GM19035 (cell line): ENCODE measurements at regions not wholly inside any gene's neighbourhood (a gene's known extent, or its start where the extent isn't known, plus 50 kb on each side); places are given as distances from the start of the nearest gene placed in this dataset.
"Not testable (repeated sequence)": the region's sequence is repeated elsewhere in the genome, so short reads cannot be mapped to it uniquely, and the experiment has no call there.

ENCODE experiments used
- ATAC-seq: cut with Tn5 transposase; IDR thresholded peaks from one replicate; pipeline ENCODE4 v1.9.1; 2021; ENCODE audit not compliant: unreplicated experiment

DNA sequence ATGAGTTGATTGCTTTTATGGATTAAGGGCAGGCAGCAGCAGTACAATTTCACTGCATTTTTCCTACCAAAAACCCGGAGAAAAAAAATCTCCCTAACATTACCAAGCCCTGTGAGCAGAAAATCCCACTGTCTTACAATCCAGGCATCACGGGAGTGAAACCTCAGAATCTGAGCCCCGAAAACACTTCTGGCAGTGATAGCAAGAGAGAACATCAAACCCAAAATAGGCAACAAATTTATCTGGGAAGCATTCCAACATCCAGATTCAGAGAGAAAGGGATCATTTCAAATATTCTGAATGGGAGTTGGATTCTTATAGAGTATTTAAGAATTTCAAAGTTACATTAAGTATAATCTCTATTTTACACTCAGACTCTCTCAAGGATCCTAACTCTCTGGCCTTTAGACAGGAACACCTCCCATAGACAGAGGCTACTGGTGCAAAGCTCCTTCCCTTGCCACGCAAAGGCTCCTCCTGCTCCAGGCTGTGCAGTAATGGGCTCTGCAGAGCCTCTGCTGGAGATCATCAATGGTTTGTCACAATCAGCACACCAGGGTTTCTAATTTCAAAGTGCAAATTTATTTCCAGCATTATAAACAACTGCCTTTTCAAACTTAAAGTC is 256.9 kb downstream of the PARM1 start:
- no peak for ATAC-seq

DNA sequence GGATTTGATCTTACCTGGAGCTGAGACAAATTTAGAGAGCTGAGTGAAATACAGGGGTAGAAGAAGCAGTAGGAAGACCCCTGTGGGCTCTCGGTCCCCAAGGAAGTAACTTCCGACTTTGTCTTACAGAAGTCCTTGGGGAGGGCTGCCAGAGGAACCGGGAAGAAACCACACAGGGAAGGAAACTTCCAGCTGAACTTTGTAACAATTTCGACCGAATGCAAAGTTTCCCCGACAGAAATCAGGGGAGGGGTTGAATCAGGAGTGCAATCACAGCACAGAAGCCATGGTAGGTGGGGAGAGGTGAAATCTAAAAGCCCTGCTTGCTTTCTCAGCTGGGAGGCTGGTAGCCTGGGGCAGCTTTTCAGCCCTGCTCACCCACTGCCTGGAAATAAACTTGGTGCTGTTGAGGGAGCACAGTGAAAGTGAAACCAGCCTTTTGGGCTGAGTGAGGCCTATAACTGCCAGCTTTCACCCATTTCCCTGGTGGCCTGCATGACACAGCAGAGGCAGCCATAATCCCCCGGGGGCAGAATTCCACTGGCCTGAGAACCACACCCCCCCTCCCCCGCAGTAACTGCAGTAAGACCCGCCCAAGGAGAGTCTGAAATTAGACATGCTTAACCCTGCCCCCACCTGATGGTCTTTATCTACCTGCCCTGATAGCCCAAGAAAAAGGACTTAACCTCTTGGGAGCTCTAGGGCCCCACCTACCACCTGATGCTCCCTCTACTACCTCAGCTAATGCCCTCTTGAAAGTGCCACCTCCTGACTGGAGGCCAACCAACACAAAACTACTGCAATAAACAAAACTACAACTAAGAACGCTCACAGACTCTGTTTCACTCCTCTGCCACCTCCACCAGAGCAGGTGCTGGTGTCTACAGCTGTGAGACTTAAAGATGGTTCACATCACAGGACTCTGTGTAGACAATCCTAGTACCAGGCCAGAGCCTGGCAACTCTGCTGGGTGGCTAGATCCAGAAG is 248.2 kb downstream of the PARM1 start:
- ATAC-seq, result peak; percentile 83

DNA sequence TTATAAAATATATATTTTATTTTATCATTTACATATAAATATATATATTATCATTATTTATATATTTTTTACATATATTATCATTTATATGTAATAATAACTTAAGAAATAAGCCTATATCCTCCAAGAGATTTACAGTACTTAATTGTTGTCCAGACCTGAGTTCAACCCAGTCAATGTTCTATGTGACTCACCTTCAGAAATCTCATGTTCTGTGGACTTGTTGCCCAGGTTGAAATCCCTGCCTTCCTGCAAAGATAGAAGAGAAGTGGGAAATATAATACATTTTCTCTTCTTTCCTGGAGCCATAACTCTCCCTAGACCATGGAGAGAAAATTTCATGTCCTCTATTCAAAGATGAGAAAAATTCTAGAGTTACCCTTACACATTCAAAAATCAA is 247.3 kb downstream of the PARM1 start:
- ATAC-seq, result no peak

DNA sequence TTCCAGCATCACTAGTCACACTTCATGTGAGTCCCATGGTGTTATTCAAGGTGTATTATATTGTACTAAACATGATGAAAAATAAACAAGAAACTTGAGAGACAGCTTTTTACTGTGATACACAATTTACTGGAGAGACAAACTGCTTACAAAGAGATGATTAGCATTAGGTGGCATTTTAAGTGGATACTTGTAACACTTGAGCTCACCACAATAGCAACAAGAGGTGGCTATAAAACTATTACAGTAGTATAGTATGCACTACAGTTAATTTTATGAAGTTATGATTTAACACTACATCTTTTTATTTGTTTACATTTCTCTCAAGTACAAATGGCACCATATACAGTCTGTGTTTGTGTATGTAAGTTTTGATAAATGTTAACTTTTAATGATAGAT is 246.6 kb downstream of the PARM1 start:
- ATAC-seq, result no peak

DNA sequence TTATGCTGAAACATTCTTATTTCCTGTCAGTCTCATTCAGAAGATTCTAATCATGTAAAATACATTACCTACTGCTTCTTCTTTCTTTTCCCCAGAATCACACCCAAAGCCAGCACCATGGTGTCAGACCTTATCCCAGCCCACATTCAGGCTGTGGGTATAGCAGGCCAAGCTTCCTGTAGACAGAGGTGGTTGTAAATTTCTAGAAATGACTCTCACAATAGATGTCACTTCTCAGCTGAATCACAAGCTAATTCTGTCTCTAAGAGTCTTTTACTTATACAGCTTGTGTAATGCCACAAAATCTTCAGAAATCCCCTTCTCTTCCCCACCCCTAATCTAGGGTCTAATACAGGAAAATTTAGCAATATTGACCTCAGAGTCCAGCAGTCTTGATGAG is 239.6 kb downstream of the PARM1 start:
- ATAC-seq, result peak; percentile 84

DNA sequence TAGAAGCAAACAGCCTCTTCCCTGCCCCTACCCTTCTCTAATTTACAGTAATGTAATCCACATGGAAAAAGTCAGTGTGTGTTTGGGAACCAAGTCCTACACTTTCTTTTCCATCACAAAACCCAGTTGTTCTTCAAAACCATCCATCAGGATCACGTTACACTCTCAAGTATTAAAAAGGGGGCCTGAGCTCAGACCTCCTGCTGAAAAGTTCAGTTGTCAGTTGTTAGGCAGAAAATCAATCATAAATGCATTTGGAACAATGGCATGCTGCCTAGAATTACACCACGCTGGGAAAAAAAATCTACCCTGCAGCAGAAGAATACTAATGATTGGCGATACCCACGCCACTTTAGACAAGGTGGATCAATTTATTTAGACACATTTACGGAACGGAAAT is 236.5 kb downstream of the PARM1 start:
- ATAC-seq, result no peak

DNA sequence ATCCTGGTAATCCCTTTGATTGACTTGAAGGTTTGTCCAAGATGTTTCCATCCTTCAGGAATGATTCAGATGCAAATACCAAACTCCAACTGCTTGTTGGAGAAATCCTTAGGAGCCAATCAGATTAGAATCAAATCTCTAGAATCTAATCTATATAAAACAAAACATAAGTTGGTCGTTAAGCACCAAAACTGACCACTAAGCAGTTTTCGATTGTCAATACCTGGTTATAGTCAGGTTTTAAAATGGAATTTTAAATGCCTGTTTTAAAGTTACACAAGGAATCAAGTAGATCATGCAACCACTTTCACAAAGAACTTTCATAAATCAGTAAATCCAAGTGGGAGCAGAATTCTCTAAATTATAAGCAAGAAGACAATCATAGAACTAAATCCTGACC is 236.1 kb downstream of the PARM1 start:
- no peak for ATAC-seq

DNA sequence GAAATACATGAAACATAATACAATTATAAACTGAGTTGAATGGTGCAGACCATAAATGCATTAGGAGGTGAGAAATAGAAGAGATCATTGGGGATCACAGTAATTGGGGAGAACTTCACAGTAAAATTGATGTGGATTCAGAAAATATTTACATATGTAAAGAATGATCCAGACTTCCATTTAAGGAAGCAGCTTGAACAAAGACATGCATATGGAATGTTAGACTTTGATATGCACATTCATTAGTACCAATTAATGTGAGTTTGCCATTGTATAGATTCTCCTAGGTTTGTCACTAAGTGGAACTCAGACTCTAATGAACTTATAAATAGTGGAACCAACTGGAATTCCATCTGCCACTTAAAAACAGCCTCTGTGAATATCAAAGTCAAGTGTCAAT is 235.6 kb downstream of the PARM1 start:
- ATAC-seq, result no peak

DNA sequence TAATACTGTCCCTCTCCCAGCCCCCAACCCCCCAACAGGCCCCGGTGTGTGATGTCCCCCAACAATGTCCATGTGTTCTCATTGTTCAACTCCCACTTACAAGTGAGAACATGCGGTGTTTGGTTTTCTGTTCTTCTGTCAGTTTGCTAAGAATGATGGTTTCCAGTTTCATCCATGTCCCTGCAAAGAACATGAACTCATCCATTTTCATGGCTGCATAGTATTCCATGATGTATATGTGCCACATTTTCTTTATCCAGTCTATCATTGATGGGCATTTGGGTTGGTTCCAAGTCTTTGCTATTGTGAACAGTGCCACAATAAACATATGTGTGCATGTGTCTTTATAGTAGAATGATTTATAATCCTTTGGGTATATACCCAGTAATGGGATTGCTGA is 232.2 kb downstream of the PARM1 start:
- ATAC-seq, result not testable (repeated sequence)

DNA sequence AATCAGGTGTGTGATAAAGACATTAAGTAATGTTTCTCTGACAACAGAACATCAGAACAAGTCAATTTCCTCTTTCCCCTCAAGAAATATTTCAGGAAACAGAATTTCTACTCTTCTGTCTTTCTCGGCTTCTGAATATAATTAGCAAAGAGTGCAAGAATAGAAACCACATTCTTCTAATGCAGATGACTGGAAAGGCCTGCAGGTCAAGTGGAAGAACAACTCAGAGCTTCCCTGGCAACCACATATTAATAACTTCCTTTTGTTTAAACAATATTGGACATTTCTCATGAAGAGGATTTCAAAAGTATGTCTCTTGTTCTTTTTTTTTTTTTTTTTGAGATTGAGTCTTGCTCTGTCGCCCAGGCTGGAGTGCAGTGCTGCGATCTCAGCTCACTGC is 225.5 kb downstream of the PARM1 start:
- ATAC-seq, result no peak

DNA sequence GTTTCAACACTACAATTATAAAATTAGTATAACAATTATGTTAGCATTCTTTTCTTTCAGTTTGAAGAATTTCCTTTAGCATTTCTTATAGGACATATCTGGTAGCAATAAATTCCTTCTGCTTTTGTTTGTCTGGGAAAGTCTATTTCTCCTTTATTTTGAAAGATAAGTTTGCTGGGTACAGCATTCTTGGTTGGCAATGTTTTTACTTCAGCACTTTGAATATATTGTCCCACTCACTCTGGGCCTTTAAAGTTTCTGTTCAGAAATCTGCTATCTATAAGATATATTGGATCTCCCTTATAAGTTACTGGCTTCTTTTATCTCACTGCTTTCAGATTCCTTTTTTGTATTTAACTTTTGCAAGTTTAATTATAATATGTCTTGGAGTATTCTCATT is 222.1 kb downstream of the PARM1 start:
- ATAC-seq, result no peak

DNA sequence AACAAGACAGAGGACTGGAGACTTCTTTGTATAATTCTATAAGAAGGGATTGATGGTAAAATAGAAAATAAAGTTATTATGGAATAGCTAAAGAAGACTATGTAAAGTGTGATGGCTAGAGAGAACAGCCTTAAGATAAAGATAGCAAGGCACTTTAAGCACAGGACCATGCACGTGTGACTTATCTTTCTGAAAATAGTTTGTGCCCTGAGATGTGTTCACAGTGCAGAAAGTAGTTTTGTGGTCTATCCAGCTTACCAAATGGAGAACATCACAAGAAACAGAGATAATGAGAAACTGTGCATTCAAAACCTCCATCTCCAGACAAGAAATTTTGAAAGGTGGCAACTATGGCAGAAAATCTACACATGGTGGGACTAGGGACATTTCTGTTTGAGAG is 213.3 kb downstream of the PARM1 start:
- ATAC-seq, result no peak

DNA sequence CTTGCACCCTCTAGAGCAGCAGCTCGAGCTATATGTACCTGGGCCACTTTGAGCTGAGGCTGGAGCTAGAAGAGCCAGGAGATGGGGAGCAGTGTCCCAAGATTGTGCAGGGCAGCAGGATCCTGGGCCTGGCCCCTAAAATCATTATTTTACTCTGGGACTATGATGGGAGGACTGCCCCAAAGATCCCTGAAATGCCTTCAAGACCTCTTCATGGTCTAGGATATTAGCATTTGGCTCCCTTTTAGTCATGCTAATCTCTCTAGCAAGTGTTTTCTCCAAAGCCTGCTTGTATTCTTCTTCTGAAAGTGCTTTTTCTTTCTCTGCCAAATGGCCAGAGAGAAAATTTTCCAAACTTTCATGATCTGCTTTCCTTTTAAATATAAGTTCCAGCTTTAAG is 211.6 kb downstream of the PARM1 start:
- no peak for ATAC-seq

DNA sequence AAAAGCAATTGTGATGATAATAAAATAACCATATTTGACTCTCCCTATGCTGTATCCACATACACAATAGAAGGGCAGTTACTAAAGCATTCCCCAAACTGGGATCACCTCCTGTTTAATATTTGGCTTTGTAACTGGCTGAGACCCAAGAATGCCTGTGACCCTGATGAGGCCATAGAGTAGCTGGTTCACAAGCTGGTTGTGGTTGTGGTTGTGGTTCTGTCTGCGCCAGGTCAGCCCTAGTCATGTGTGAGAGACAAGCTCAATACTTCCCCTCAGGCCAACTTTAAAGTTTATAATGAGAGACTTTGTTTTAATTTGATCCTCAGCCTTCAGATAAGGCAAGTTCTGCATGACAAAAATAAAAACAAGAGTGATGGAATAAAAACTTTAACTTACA is 209.9 kb downstream of the PARM1 start:
- no peak for ATAC-seq

DNA sequence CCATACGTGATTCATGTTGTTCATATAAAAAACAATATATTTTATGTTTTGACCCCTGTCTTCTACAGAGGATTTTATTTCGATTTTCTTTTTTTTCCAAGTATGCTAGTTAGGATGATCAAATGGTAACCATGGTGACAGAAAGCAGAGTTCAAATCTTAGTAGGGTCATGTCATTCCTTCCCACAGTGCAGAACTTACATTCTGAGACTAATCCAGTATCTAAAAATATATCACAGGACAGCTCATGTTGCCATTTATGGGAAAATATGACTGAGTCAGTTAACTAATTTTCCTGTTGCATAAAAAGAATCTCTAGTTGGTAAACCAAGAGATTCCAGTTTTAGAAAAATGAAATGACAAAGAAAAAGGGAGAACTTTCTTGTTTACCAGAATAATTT is 209.5 kb downstream of the PARM1 start:
- no peak for ATAC-seq

DNA sequence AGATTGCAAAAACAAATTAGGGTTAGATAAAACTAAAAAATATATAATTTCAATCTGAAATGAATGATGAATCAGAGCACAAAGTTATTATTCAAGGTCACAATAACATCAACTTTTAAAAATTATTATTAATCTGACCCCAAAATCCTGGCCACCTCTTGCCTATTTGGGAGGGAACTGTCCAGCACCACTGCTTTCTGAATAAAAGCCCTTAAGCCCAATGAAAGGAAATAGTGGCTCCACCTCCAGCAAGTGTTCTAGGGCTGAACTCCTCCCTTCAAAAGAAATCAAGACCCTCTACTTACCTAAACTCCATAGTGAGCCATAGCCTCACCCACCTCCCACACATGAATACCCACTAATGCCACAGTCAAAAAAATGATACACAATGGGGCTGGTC is 208.2 kb downstream of the PARM1 start:
- no peak for ATAC-seq

DNA sequence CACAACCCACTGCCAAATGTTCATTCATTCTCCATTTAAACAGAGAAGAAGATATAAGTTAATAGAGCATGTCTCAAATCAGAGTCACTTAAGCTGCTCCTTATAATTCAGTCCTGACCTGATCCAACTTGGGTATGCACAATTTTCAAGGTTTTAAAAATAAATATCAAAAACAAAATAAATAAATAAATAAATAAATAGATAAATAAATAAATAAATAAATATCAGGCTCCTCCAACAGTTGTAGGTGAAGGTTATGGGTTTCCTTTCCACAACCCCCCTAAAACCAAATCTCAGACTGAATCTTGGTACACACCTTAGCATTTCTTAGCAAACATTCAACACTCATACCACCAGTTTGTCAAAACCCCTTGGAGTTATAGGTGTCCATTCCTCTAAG is 204.4 kb downstream of the PARM1 start:
- ATAC-seq, result no peak

DNA sequence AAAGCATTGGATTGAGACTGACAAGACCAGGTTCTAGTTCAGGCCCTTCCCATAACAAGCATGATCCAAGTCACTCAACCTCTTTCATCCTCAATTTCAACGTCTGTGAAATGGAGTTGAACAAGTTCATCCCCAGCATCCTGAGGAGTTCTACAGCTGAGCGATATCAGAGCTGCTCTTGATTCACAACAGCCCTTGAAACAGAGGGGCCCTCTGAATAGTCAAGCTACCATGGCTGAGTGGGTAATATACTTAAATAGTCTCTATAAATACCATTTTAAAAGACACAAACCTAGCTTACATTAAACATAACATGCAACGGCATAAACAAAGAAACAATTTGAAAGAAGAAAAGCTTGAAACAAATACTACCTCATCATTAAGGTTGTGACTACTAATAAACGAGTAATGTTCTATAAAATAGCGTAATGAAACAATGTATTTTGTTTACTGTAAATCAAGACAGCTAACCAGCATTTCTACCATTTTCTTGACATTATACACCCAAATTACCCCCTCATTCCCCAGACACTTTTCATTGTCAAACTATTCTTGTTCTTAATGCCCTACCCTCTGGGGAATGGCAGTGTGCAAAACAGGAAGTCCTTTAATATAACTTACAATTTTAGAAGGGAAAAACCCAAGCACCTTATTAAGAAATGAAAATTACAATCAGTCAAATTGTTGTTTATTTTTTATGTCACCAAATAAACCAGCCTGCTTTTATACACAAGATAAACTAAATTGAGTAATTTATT is 202.3 kb downstream of the PARM1 start:
- ATAC-seq, result peak; percentile 72

DNA sequence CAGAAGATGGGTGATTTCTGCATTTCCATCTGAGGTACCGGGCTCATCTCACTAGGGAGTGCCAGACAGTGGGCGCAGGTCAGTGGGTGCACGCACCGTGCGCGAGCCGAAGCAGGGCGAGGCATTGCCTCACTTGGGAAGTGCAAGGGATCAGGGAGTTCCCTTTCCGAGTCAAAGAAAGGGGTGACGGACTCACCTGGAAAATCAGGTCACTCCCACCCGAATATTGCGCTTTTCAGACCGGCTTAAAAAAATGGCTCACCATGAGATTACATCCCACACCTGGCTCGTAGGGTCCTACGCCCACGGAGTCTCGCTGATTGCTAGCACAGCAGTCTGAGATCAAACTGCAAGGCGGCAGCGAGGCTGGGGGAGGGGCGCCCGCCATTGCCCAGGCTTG is 194.0 kb downstream of the PARM1 start:
- not testable (repeated sequence) for ATAC-seq

DNA sequence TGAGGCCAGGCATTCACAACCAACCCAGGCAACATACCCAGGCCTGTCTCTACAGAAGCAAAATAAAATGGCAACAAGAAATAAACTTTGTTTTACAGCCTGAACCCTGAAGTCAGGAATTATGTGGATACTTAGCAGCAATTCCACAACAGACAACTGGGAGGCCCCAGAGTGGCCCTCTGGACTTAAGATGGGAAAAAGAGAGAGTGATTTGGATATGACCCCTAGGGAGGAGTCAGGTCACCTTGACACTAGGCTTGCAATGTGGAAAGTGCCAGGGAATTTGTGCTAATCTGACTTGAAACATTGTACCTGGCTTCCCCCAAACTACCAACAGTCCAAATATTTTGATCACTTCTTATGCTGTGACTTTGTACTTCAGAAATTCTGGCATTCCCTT is 193.1 kb downstream of the PARM1 start:
- ATAC-seq, result no peak

DNA sequence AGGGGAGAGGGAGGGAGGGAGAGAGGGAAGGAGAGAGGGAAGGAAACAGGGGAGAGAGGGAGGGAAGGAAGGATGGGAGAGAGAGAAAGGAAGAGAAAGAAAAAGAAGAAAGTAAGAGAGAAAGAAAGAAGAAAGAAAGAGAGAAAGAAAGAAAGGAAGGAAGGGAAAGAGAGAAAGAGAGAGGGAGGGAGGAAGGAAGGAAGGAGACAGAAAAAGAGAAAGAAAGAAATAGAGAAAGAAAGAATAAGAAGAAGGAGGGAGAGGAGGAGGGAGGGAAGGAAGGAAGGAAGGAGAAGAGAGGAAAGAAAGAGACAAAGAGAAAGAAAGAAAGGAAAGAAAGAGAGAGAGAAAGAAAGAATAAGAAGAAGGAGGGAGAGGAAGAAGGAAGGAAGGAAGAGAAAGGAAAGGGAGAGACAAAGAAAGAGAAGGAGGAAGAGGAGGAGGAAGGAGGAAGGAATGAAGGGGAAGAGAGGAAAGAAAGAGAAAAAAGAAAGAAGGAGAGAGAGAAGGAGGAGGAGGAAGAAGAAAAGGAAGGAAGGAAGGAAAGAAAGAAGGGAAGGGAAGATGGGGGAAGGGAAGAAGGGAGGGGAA is 189.6 kb downstream of the PARM1 start:
- no peak for ATAC-seq
